ENCODE measurements at regions not wholly inside any gene's neighbourhood (a gene's known extent, or its start where the extent isn't known, plus 50 kb on each side); places are given as distances from the start of the nearest gene placed in this dataset.

GRCh38 chr12:127260999-127261398 lies 1006.0 kb upstream of the TMEM132C start:
- no peak for TF ChIP-seq CTCF (IDR thresholded peaks at IDR 0.05)
- no peak for TF ChIP-seq ZFX (IDR thresholded peaks at IDR 0.05; ENCODE audit: borderline replicate concordance)
